CD4-positive, alpha-beta T cell treated with Interleukin-12 subunit alpha and Interleukin-12 subunit beta, for 1 hour (primary cell): ENCODE measurements at regions not wholly inside any gene's neighbourhood (a gene's known extent, or its start where the extent isn't known, plus 50 kb on each side); places are given as distances from the start of the nearest gene placed in this dataset.

Source experiments
- DNase-seq: peaks from one replicate; pipeline ENCODE4 v3.0.0-alpha.2; 2020

DNA sequence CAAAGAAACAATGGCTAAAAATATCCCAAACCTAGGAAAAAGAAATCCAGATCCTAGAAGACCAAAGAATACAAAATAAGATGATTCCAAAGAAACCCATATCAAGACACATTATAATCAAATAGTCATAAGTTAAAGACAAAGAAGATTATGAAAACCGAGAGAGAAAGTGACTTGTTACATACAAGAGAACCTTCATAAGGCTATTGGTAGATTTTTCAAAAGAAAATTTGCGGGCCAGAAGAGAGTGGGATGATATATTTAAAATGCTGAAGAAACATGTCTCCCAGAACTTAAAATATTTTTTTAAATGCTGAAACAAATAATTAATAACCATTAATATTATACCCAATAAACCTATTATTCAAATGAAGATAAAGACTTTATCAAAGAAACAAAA is 687.3 kb downstream of the TLE4 start:
- no peak for DNase-seq

DNA sequence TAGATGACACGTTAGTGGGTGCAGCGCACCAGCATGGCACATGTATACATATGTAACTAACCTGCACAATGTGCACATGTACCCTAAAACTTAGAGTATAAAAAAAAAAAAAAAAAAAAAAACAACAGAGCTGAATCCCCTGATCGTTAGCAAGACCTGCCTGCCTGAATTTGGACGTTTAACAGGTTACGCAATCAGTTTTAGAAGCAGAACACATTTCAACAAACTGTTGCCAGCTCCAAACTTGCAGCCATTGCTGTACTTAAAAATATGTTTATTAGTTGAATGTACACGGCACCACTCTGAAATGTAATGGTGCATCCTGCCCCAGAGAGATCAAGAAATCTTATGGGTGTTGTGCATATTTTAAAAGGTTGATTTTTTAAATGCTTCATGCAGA is 680.0 kb downstream of the TLE4 start:
- DNase-seq: no peak

DNA sequence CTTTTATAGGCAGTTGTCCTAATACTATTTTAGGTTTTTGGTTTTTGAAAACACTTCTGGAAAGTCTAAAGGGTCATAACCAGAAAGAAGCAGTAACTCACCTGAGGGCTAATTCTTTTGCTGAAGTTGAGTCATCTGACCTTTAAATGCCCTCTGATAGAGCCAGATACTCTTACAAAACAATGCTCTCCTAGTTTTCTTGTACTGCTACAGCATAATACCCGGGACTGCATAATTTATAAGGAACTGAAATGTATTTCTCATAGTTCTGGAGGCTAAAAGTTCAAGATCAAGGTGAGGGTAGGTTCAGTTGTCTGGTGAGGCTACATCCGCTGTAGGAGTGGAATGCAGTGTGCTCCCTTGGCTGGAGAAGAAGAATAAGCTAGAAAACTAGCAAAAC is 670.3 kb downstream of the TLE4 start:
- no peak for DNase-seq

DNA sequence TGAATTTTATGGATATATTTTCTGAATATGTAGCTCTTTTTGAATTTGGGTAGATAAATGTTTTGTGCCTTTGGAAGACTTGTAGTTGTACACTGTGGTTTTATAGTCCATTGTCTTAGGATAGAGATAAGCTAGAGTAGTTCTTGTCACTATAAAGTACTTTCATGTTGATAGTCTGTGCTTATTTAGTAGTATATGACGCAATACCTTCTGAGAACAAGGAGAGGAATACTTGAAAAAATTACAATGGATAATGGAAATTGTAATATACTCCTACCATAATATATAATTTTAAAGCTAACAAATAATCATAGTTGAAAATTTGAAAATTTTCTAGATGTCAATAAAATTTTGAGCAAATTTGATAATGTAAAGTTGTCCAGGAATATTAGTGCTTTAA is 664.0 kb downstream of the TLE4 start:
- DNase-seq: no peak

DNA sequence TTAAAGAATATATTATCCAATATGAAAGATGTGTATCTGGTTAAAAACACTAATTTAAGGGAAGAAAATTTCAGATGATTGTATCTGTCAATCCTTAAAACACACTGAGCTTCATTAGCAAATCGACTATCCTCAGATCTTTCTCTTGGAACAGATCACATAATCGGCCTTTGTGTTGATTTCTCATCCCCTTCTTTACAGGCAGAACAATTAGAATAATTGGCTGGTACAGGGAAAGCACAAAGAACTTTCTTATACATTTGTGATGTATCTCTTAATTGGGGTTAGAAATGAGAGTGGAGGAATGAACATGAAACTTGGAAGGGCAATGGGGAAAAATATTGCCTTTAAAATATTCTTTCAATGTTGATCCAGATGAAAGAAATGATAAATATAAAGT is 662.1 kb downstream of the TLE4 start:
- no peak for DNase-seq

DNA sequence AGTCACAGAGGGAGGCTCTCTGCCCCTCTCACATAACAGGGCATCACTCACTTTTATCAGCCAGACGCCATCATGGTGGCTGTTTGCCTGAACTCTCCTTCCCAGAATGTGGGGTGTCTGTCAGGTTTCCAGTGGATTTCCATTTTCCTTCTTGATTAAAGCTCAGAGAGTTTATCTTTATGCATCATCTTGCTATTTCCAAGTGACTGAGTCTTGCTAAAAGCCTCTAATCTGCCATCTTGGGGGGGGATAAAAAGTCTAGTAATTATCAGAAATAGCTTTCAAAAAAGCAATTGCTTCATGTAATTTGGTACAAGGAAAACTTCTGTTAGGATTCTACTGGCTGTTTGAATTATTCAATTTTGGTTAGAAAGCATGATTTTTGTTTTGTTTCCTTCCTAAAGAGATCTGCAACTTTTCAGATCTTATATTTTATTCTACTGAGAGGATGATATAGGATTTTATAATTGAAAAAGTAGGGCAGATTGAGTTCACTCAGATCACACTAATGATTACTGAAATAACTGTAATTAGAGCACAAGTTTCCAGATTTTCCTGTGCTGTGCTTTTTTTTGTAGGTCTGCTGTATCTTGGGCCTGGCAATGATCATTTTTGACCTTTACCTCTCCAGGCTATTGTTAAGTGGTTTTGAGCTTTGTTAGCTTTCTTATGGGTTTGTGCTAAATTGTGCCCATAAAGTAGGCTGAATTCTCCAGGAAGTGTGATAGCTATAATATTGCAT is 661.5 kb downstream of the TLE4 start:
- DNase-seq: no peak

DNA sequence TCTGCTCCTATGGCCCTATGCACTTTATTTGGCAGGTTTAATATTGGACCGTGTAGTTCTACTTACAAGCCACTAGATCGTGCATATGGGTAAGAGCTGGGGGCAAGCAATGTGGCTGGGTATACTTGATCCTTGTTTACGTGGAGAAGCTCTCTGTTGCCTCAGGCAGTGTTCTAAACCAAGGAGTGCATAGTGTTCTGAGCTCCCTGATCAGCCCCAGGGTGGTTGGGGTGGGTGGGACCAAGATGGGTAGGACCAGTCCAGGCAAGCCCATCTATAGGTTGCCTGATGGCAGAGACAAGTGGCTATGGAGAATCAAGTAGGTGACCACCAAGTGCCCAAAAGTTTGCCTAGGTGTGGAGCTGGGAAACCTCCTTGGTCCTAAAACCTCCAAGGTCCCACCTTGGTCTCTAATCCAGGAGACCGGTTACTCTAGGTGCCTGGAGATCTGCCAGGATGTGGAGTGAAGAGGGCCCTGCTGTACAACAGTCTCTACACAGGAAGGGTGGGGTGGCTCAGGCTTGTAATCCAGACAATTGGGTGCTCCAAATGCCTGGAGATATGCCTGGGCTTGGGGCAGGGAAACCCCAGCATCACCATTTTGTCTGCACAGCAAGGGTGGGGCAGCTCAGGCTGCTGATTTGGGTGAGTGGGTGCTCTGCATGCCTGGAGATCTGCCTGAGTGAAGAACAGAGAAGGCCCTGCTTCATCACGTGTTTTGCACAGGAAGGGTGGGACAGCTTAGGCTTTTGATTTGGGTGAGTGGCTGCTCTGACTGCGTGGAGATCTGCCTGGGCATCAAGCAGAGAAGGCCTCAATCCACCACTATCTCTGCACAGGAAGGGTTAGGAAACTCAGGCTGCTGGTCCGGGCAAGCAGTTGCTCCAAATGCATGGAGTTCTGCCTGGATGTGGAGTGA is 659.8 kb downstream of the TLE4 start:
- DNase-seq: no peak

DNA sequence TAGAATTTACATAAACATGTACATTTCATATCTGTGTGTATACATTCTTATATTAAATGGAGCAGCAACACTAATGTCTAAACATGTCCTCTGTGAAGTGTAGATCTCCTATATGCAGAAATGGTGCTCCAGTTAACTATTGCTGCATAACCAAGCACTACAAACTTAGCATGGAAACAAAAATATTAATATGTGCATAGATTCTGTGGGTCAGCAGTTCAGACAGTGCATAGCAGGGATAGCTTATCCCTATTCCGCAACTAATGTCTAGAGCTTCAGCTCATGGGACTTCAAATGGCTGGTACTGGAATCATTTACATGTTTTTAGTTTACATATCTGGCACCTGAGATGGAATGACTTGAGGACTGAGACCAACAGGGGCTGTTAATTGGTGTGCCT is 652.1 kb downstream of the TLE4 start:
- DNase-seq: no peak

DNA sequence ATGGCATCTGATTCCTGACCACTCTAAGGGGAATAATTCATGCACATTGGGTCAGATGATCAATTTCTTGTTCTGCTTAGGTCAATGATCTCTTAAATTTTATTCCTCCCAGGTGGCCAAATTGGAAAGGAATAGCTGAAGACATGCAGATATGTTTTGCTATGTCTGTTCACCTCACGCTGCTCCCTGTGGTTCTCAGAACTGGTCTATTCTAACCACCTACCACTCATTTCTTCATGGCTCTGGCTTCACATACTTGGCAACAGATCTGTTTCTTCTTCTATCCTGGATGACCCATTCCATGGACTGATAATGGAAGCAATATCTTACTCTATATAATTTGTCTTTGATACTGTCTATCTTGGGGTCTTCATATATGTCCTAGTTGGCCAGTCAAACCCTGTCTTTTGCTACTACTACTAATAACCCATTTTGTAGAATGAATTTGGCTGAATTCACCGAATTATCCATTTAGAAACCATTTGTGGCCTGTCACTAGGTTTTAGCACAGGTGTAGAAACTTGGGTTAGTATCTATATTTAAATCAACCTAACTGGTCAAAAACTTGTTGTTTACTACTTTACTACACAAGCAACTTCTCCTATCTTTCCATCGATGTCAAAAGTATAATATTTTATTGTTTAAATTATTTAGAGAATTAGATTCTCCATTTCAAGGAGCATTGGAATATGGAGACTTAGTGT is 650.9 kb downstream of the TLE4 start:
- no peak for DNase-seq

DNA sequence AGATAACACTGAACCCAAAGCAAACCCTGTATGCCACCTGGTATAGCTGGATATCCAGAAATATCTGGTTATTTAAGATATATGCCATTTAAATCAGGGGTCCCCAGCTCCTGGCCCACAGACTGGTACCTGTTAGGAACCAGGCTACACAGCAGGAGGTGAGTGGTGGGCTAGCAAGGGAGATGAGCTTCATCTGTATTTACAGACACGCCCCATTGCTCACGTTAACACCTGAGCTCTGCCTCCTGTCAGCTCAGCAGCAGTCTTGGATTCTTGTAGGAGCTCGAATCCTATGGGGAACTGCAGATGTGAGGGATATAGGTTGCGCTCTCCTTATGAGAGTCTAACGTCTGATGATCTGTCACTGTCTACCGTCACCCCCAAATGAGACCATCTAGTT is 646.6 kb downstream of the TLE4 start:
- DNase-seq: no peak

DNA sequence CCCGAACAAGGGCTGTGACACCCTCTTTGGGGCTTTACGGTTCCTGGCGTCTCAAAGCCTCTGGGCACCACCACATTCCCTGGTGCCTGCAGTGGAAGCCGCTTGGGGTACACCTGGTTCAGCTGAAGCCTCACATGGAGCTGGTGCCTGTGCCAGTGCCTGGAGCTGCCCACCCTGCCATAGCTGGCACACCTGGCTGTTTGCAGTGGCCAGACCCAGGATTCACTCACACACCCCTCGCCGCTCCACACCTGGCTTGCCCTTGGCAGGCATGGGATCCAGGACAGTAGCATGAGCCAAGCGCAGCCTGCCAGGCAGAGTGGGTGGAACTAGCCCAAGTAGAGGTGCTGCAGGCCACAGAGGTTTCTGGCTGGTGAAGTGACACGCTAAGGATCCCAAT is 641.8 kb downstream of the TLE4 start:
- DNase-seq: no peak

DNA sequence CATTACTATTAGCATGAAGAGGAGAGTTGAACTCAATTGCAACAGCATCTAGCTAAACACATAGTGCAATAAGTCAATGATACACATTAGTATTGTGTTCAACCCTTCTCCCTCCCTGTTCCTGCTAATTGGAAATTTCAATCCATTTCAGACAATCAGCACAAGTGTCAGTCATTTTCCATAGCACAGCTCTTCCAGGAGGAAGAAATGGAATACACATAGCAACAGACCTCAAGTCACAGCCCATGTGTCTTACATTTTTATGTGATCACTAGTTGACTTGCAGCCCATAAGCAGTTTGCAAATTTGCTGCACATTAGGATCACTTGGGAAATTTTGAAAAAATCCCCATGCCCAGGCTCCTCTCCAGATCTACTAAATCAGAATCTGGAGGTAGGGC is 636.9 kb downstream of the TLE4 start:
- DNase-seq: no peak

DNA sequence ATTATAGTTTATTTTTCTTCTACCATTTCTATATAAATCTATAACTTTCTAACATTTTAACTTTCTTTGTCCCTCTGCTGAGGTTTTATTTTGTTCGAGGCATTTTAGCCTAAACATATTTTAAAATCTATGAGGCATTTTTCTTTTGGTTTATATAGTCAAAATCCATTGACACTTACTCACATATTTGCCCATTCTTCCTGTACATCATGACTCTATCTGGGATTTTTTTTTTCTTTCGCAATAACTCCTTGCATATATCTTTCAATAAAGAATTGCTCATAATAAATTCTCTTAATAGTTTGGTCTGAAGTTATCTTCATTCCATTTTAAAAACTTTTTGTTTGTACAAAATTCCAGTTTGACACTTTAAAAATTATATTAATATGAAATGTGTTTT is 632.3 kb downstream of the TLE4 start:
- no peak for DNase-seq

DNA sequence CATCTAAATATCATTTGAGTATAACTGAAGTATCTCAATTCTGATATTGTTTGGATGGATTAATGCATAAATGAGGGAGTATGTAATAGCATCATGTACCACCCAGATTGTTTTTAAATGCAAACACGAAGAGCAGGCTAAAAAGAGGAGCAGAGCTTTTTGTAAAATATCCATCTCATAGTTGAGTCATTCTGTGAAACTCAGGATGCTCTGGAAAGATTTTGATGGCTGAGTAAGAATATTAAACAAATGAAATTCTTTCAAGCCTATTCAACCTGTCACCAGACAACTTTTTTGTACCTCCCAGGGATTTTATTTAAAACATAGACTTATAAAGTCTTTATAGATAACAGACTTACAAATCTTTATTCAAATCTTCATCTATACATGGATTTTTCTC is 625.9 kb downstream of the TLE4 start:
- no peak for DNase-seq

DNA sequence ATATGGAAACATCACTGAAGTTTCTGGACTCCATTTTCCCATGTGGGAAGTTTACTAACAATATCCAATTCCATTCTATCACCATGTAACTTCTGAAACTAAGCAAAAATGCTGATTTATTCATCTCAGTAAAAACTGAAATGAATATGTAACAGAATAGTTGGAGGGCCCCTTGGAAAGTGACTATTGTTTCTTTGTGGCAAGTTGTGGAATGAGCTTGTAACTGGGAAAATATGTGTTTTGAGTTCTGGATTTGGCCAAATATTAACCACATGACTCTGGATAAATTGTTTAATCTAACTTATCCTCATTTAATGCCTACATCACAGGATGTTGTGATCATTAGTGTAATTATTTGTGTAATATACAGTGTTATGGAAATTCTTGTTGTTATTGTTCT is 619.3 kb downstream of the TLE4 start:
- DNase-seq: no peak

DNA sequence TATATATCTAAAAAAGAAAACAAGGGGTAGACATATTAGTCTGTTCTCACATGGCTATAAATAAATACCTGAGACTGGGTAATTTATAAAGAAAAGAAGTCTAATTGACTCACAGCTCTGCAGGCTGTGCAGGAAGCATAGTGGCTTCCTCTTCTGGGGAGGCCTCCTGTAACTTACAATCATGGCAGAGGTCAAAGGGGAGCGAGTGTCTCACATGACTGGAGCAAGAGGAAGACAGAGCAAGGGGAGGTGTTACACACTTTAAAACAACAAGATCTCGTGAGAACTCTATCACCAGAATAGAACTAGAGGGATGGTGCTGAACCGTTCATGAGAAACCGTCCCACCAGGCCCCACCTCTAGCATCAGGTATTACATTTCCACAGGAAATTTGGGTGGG is 616.8 kb downstream of the TLE4 start:
- DNase-seq: no peak

DNA sequence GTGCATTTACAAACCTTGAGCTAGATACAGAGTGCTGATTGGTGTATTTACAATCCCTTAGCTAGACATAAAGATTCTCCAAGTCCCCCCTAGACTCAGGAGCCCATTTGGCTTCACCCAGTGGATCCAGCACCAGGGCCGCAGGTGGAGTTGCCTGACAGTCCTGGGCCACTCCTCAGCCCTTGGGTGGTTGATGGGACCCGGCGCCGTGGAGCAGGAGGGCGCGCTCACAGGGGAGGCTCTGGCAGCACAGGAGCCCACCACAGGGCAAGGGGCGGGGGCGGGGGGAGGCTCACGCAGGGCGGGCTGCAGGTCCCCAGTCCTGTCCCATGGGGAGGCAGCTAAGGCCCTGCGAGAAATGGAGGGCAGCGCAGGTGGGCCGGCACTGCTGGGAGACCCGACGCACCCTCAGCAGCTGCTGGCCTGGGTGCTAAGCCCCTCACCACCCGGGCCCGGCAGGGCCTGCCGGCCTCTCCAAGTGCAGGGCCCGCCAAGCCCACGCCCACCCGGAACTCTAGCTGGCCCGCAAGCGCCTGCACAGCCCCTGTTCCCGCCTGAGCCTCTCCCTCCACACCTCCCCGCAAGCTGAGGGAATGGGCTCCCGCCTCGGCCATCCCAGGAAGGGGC is 613.5 kb downstream of the TLE4 start:
- no peak for DNase-seq

DNA sequence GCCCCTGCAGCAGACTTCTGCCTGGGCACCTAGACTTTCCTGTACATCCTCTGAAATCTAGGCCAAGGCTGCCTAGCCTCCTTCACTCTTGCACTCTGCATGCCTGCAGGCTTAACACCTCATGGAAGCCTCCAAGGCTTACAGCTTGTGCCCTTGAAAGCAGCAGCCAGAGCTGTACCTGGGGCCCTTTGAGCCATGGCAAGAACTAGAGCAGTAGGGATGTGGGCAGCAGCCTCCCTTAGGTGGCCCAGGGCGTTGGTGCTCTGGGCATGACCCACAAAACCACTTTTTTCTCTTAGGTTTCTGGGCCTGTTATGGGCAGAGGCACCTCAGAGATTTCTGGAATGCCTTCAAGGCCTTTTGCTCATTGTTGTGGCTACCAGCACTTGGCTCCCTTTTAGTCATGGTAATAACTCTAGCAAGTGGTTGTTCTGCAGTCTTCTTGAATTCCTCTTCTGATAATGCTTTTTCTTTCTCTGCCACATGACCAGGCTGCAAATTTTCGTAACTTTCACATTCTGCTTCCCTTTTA is 606.2 kb downstream of the TLE4 start:
- DNase-seq: no peak

DNA sequence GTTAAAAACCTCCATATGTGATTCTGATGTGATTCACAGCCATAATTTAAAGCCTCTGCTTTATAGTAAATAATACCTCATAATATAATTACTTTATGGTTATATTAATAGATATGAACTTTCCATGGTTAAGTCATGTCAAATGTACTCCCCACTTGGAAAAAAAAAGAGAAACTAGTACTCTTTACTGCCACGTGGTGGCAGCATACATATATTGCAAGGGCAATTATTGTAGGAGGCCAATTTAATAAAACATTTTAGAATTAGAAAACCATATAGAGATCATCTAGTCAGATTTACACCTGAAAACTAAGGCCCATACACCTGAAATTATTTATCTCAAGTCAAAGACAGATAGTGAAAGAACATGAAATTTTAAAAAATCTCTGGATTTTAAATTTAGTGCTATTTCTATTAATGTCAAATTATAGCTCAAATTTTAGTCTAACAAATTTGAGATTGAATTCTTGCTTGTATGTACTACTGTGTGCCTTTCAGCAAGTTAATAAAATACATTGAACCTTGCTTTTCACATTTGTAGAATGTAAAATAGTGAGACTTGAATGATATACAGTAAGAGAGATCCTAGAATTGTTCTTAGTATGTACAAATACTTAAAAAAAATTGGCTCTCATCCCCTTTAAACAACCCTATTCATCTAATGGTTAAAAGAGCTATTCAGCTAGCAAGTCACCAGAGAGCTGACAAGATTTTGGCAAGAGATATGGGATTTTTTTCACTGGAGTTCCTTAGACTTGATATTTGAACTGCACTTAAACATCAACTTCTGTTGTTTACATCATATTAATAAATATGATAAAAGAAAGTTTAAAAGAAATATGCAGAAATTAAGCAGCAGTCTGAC is 603.8 kb downstream of the TLE4 start:
- DNase-seq: peak; percentile 13

DNA sequence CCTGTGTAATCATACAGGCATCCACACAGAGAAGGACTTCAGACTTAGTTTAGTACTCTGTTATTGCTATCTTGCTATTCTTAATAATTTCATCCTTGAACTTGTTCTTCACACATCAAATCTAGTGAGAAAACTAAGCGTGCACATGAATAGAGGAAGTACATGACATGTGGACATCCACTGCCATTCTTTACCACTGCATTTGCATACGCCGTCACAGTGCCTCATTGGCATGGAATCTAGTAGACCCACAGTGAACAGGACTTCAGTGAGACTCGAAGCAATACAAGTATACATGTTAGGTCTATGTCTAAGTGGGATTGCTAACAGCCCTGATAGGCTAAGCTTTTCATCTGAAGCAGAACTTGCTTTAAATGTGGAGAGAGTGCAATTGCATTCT is 592.1 kb downstream of the TLE4 start:
- no peak for DNase-seq

DNA sequence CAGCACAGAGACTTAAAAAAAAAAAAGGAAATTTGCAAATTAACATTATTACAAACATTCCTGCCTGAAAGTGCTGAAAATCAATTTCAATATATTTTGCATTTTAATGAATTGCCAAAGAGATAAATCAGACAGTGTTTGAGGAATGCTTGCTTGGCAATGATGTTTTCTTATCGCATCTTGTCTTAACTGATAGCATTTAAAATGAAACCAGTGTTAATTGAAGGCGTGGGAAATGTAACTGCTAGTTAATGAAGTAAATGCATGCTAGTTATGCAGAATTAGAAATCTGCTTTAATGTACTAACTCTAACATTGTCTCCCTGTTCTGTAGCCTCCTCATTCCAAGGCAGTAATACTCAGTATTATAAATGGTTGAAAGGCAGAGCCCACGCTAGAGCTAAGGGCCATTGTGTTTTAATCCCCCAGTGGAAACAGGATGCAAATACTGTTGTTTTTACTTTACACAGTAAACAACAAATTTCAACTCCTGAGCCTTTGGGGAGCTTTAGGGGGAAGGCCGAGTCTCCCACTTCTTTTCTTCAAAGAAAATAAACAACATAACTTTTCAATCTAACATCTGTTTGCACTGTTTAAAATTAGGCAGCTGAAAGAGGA is 586.9 kb downstream of the TLE4 start:
- DNase-seq: no peak

DNA sequence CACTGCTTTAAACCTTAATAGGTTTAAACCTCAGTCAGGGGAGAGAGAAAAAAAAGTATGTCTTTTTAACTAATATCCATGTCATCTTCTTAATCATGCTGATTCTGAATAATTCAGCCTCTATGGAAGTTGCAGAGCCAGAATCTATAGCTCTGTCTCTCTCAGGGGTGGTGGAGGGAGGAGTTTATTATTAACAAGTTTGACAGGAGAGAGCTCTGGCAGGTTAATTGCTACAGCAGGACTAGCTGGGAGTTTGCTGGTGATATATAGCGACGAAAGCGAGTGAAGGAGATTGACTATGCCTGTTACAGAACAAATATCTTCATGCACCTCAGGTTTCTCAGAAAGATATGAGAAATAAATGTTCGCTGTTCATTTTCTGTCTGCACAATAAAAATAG is 586.4 kb downstream of the TLE4 start:
- no peak for DNase-seq
